LoVo (cell line): ENCODE measurements at regions not wholly inside any gene's neighbourhood (a gene's known extent, or its start where the extent isn't known, plus 50 kb on each side); places are given as distances from the start of the nearest gene placed in this dataset.
"Not testable (repeated sequence)": the region's sequence is repeated elsewhere in the genome, so short reads cannot be mapped to it uniquely, and the experiment has no call there.

Experiments used
- DNase-seq: peaks from one replicate; pipeline ENCODE4 v3.0.0-alpha.2; 2016; ENCODE audit warnings: low spot score

DNA sequence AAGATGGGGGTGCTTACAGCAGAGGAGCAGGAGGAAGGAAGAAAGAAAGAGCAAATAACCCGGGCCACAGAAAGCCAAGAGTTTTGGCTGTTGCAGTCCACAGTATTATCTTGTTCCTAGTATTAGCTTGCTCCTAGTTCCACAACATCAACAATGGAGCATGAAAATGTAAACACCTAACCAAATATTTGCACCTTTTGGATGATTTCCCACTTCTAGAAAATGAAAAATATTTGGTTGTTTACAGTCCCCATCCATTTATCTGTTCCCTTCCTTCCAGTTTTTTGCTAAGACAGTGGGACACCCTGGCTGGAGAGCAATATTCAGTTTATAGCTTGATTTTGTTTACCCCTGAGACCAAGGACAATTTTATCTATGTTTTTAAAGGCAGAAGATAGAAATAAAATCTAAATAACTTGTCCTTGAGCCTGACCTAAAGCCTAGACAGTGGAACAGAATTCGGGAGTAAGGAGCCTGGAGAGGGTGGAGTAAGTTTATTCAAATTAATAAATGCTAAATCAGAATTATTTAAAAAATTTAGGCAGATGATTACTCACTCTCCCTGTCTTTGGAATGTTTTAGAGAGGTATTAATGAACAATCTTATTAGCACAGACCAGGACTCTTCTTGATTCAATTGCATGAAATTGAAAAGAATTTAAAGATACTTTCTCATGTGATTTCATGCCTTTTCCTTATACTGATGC, 51.6 kb downstream of the RESF1 start:
- DNase-seq, result no peak

DNA sequence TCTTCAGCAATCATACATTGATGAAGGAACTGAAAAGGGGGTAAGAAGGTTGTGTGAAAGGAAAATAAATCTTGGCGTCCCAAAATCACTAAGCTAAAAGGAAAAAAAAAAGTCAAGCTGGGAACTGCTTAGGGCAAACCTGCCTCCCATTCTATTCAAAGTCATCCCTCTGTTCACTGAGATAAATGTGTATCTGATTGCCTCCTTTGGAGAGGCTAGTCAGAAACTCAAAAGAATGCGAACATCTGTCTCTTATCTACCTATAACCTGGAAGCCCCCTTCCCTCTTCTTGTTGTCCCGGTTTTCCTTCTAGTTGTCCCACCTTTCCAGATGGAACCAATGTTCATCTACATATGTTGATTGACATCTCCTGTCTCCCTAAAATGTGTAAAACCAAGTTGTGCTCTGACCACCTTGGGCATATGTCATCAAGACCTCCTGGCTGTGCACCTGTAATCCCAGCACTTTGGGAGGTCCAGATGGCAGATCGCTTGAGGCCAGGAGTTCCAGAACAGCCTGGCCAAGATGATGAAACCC, 53.1 kb downstream of the RESF1 start:
- DNase-seq, result no peak

DNA sequence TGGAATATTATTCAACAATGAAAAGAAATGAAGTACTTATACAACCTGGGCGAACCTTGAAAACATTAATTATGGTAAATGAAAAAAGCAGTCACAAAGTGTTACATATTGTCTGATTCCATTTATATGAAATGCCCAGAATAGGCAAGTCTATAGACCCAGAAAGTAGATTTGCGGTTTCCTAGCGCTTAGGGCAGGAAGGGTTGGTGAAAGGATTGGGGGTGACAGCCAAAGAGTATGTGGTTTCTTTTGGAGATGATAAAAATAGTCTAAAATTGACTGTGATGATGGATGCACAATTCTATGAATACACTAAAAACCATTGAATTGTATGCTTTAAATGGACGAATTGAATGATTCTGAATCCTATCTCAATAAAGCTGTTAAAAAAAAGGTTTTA, 55.8 kb downstream of the RESF1 start:
- DNase-seq, result no peak

DNA sequence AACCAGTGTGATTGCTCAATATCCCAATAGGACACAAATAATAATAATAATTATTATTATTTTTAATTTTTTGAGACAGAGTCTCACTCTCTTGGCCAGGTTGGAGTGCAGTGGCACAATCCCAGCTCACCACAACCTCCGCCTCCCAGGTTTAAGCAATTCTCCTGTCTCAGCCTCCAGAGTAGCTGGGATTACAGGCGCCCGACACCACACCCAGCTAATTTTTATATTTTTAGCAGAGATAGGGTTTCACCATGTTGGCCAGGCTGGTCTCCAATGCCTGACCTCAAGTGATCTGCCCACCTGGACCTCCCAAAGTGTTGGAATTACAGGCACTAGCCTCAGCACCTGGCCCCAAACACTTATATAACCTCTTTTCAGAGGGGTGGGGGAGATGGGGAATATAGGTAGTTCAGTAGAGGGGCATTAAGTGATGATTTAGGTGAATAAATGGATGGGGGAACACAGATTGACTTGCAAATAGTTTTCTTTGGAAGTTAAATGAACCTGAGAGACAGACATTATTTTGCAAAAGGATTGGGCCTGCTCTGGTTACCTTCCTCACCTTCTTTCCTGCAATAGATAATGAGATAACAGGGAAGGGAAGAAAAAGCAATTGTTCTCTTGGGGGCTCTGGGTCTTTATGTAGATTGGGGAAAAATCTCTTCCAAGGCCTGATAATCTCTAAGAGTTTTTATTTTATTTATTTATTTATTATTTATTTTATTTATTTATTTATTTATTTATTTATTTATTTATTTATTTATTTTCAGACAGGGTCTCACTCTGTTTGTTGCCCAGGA, 57.7 kb downstream of the RESF1 start:
- DNase-seq, result no peak

DNA sequence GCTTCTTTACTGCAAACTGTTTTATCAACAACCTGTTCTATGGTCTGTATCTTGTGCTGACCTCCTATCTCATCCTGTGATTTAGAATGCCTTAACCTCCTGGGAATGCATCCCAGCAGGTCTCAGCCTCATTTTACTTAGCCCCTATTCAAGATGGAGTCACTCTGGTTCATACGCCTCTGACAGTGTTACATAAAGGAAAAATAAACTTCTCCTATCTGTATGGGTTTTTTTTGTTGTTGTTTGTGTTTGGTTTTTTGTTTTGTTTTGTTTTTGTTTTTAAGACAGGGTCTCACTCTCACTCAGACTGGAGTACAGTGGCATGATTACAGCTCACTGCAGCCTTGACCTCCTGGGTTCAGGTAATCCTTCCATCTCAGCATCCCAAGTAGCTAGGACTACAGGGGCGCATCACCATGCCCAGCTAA, 62.1 kb downstream of the RESF1 start:
- no peak for DNase-seq

DNA sequence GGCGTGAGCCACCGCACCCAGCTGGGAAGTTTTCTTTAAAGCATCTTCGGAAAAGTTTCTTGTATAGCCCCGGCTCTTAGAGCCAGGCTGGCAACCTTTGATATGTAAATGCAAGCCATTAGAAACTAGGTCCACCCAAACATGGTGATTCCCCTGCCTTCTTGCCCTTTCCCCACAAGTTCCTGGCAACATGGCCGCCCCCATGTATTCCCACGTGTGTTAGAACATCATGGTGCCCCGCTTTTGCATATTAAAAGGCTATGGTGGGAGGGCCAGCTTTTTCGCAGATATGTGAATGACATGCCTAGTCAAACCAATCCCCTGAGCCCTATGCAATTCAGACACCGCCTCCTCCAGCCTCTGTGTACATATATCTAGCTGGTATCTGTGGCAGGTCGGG, 63.2 kb downstream of the RESF1 start:
- DNase-seq, result not testable (repeated sequence)

DNA sequence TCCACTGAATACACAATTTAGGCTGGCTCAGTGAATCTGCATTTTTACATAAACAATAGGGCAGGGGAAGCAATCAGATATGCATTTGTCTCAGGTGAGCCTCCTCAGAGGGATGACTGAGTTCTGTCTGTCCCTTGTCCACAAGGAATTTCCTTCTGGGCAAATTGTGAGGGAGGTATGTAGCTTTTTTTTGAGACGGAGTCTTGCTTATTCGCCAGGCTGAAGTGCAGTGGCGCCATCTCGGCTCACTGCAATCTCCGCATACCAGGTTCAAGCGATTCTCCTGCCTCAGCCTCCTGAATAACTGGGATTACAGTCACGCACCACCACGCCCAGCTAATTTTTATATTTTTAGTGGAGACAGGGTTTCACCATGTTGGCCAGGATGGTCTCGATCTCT, 64.6 kb downstream of the RESF1 start:
- DNase-seq, result not testable (repeated sequence)

DNA sequence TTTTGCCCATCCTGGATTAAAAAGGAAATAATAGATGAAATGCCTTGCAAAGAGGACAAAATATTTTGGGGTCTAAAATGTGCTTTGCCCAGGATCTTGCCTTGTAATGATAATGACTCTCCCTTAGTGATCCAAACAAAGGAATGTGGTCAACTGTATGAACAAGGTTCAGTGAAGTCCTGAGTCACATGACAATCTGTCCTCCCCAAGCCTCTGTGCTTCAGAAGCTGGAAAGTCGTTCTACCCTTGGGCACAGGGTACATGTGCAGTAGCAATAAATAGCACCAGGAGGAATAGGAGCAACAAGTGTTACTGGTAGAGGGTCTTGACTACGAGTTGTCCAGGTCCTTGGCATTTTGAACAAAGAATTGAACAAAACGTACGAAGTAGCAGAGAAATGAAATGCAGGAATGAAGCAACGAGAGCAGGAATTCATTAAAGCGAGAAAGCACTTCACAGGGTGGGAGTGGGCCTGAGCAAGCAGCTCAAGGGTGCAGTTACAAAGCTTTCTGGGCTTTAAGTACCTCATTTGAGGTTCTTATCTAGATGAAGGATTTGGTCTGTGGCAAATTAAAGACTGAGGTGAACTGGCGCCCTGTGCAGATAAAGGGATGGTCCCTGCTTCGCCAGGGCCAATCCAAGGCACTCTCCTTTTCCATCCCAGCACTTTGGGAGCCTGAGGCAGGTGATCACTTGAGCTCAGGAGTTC, 65.8 kb downstream of the RESF1 start:
- DNase-seq, result no peak

DNA sequence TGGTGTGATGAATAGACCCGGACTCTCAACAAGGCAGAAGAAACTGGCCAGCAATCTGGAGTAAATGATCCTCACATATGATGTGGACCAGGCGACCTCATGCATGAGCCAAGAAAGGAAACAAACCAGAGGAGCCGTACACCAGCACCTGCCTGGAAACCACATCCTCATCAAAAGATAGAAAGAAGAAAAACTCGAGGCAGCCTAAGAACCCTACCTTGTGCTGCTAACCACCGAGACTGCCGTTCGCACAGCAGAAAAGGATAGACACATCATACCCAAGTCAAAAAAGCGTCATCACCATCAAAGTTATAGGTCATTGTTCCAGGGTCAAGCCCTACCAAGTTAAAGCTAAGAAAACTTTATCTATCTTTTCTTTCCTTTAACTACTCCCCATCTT, 66.7 kb downstream of the RESF1 start:
- DNase-seq, result no peak

DNA sequence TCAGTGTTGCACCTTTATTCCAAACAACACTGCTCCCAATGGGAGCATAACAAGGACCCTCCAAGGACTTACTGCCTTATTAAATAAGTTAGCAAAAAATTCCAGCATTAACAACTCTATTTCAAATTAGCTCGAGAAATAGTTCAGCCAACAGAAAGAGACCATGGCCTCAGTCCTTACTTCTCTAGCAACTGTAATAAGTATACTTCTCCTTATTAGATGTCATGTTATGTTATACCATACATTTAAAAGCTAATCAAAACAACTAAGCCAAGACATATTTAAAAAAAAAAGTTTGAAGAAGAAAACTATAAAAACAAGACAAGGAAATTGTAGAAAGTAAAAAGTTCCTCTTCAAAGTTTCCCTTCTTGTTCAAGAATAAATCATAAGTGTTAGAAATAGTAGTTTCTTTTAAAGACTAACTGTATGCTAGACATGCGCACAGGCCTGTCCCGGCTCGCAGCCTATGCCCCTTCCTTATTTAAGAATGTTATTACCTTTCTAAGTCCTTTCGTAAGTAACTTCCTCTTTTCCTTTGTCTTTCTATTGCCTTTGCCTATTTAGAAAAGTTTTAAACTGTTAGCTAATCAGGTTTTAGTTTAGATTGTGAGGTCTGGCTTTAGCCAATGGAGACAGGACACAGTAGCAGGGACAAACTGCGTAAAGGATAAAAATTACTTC, 68.6 kb downstream of the RESF1 start:
- DNase-seq, result no peak

DNA sequence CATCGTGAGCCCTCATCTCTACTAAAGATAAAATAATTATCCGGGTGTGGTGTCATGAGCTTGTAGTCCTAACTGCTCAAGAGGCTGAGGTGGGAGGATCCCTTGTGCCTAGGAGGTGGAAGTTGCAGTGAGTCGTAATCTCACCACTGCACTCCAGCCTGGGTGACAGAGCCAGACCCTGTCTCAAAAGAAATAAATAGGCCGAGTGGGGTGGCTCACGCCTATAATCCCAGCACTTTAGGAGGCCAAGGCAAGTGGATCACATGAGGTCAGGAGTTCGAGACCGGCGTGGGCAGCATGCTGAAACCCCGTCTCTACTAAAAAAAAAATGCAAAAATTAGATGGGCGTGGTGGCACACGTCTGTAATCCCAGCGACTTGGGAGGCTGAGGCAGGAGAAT, 70.9 kb downstream of the RESF1 start:
- no peak for DNase-seq

DNA sequence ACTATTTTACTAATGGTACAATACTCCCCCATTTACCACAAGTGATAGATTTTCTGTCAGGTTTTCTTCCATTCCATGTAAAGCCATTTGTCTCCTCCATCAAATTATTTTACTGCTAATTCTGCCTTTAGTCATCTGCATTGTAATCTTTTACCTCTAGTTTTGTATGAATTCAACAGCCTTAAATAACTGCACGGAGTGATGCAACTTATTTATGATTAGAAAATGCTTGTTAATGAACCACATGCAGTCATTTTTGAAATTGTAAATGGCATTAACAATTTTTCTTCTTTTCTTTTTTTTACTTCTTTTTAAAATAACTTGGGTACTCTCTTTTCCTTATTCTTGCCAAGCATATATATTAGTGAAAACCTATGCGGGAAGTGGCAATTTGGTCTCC, 71.5 kb downstream of the RESF1 start:
- DNase-seq, result no peak

DNA sequence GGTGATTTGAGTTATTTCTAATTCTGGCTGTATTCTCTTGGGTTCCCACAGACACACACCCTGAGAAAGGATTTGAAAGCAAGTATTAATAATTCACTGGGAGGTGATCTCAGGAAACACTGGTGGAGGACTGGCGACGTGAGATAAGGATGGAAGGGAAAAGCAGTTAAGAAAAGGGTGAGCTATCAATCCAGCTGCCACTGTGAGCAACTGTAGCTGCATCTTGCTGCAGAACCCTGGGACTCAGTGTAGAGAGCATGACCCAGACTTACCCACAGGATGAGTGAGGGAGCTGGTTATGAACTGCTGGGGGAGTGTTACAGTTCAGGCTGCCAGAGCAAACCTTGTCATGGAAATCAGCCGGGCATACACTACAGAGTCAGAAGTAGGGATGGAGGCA, 71.9 kb downstream of the RESF1 start:
- DNase-seq, result no peak

DNA sequence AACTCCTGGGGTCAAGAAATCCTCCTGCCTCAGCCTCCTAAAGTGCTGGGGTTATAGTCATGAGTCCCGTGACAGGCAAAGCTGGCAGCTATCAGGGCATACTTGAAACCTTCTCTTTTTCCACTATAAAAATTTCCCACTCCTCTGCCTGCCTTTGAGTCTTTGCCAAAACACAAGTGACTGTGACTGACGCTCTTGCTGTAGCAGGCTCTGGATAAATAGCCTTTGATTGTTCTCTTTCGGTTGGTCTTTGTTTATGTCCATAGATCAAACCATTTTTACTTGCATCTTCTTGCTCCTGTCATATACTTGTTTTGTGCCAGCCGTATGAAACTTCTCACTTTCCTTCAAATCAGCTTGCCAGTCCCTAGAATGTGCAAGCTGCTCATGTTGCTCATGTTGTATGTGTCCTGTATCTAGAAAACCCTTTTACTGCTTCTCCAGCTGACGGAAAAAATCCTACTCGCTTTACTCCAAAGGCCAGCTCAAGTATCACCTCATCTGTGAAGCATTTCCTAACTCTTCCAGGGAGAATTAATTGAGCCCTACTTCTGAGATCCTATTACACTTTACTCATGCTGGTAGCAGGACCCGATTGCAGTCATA, 73.1 kb downstream of the RESF1 start:
- no peak for DNase-seq

DNA sequence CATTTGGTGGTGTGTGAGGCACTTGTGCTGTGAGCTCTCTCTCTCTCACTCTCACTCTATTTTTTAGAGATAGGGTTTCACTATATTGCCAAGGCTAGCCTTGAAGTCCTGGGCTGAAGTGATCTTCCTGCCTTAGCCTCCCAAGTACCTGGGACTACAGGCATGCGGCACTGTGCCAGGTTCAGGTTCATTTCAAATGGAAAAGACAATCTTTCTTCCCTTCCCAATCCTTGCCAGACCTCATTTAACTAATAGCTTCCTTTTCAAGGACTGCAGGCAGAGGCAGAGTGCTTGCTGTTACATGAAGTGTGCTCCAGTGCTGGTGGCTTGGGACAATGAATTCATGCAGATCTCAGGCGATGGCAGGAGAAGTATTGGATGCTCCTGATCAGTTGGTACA, 73.2 kb upstream of the BICD1 start:
- no peak for DNase-seq

DNA sequence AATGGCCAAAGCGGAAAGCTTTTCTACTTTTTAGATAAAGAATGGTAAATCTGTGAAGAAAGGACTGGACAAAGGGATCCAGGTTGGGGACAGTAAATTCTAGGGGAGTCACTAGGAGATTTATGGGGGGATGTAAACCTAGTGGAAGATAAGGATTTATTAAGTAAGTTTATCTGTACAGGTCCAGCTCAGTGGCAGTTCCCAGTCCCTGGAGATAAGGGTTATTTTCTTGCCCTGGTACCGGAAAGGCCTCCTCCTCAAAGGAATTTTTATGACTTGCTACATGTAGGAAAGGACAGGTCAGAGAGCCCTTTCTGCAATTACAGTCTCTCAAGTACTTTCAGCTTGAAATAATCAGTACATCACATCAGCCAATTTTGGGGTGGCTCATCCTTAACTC, 72.6 kb upstream of the BICD1 start:
- peak; percentile 27 for DNase-seq

DNA sequence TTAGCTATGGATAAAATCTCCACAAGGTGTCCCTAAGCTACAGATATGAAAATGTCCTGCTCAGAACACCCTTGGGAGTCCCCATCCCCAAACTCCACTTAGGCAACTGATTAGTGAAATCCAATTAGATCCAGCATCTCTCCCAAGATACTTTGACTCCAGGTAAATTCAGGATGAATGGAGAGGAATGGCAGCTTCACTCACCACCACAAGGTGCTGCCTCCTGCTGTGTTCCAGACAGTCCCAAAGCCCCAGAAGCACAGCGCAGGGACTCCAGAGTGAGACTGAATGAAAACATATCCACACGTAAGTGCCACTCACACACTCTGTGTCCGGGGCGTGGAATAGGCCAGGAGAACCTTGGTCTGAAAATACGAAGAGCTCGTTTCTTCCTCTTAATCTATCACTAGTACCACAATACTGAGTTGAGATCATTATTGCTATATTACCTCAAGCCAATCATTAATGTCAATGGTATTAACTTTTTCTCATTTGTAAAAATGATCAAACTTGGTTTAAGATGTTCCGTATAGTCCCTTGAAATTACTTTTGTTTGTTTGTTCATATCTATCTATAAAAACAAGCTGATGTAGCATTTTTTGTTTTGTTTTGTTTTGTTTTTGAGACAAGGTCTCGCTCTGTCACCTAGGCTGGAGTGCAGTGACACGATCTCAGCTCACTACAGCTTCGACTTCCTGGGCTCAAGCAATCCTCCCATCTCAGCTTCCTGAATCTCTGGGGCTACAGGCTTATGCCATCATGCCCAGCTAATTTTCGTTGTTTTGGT, 70.0 kb upstream of the BICD1 start:
- no peak for DNase-seq

DNA sequence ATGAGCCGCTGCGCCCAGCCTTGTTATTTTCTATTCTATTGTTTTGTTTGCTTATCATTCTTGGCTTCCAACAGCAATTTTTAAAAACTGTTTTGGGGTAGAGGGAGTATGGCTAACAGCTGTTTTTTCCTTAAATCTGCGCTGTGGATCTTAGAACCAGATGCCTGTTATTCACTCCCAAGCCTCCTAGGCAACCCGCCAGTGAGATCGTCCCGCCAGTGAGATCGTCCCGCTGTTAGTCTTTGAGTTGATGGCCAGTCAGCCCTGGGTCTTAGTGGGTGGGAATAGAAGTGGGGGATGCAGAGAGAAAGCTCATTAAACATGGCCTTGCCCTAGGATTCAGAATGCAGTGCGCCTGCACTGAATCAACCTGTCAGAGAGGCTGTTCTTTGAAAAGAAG, 67.3 kb upstream of the BICD1 start:
- no peak for DNase-seq

DNA sequence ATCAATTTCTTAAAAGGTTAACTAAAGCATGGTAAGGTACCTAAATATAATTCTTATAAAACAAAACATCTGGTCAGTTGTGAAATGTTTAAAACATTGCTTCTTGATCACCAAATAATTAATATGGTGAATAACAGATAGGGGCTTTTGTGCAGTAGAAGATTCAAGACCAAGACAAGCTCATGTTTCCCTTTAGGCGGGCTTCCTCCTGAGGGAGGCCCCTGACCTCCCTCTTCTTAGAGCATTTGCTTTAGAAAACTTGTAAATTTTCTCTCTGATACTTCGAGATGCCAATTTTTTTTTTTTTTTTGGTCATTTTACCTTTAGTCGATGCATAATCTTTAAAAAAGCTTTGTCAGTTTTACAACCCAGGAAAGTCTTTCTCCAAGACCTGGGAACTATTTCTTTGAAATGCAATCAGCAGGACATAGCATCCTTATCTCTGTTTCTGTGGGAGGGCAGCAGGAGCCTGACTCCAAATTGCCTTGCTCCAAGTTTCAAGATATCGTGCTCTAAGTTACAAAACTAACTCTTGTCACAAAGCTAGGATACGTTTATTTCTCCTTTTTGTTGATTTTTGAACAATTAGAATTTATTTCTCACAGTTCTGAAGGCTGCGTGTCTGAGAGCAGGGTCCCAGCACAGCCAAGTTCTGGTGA, 66.6 kb upstream of the BICD1 start:
- no peak for DNase-seq

DNA sequence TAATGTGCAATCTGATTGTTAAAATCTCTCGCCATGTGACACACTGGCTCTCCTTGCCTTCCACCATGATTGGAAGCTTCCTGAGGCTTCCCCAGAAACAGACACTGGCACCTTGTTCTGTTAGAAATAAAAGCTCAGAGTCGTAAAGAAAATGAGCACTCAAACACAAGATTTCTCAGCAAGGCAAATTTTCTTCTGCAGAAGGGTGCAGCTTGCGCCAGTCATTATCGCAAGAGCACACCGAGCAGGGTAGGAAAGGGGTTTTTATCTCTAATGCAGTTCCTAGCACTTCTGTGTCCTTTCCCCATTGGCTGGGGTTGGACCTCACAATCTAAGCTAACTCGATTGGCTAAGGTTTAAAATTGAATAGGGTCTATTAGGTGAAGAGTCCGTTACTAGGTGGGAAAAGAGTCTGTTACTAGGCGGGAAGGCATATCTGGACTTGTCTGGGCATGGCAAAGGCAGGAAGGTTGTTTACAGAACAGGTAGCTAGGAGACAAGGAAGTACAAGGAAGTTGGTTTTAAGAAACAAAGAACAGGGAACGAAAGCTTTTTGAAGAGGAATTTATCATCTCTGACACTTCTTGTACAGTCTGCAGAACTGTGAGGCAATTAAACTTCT, 62.6 kb upstream of the BICD1 start:
- DNase-seq, result peak; percentile 45
